SJSA1 (cell line): ENCODE measurements at regions not wholly inside any gene's neighbourhood (a gene's known extent, or its start where the extent isn't known, plus 50 kb on each side); places are given as distances from the start of the nearest gene placed in this dataset.

Source experiments
- DNase-seq, 2 experiments: peaks; one replicate each; pipeline ENCODE4 v3.0.0-alpha.2; 2015 to 2020; ENCODE audit warnings: low spot score in 2 of 2, low read depth in 1 of 2
- H3K27ac ChIP-seq: fragments of 250-450 bp; sonication (Bioruptor Pico); 2 replicates; pipeline ENCODE4 v1.5.1; 2020; ENCODE audit warnings: mild to moderate bottlenecking, moderate library complexity
- H3K27me3 ChIP-seq: fragments of 250-450 bp; sonication (Bioruptor Pico); replicated peaks from 2 replicates; pipeline ENCODE4 v1.5.1; 2020; ENCODE audit warnings: mild to moderate bottlenecking, moderate library complexity
- H3K36me3 ChIP-seq: fragments of 250-450 bp; sonication (Bioruptor Pico); 2 replicates; pipeline ENCODE4 v1.5.1; 2020; ENCODE audit warnings: mild to moderate bottlenecking
- H3K4me1 ChIP-seq: fragments of 250-450 bp; sonication (Bioruptor Pico); replicated peaks from 2 replicates; pipeline ENCODE4 v1.6.1; 2021; ENCODE audit warnings: mild to moderate bottlenecking
- H3K4me3 ChIP-seq: fragments of 250-450 bp; sonication (Bioruptor Pico); 2 replicates; pipeline ENCODE4 v1.5.1; 2020; ENCODE audit warnings: mild to moderate bottlenecking
- H3K9me3 ChIP-seq: fragments of 250-450 bp; sonication (Bioruptor Pico); replicated peaks from 2 replicates; pipeline ENCODE4 v1.5.1; 2020; ENCODE audit warnings: mild to moderate bottlenecking

DNA sequence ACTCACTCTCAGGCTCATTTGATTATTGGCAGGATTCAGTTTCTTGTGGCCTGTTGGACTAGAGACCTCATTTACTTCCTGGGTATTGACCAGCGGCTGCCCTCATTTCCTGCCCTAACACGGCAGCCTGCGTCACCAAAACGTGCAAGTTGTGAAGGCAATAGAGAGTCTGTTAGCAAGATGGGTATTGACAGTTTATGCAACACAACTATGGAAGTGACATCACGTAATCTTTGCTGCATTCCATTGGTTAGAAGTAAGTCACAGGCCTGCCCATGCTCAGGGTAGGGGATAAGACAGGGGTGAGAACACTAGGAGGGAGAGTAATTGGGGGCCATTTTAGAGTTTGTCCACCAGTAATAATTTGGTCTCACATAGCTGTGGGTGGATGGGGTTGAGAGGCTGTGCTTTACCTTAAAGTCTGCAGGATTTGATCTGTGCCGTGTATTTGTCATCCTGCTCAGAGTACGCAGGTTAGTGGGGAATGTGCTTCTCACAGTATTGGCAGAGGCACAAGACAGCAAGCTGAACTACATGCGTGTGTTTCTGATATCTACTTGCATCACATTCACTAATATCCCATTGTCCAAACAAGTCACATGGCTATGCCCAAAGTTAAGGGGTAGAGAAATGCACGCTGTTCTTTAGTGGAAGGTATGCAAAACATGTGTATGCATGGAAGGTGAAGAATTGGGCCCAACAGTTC is 83.3 kb downstream of the EDEM1 start:
- H3K27ac ChIP-seq = no peak overlapping the region
- no peaks in the 10 kb centered on the region for H3K4me1 ChIP-seq
- no peaks in the 10 kb centered on the region for H3K27me3 ChIP-seq
- DNase-seq = no peak
- no peaks in the 10 kb centered on the region for H3K36me3 ChIP-seq
- H3K4me3 ChIP-seq = no peak overlapping the region
- H3K9me3 ChIP-seq = no peaks in the 10 kb centered on the region

DNA sequence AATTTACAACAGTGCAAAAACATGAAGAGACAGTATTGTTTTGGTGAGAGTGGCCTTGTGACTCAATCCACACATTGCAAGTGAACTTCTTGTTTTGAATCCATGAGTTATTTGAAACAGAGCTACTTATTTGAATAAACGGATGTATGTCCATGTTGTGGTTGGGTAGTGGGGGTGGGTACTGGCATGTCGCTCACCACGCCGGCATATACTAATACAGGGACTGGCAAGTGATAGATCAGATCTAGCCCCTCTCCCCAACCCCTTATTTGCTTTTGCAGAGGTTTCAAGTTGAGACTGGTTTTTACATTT is 83.8 kb downstream of the EDEM1 start:
- H3K9me3 ChIP-seq = no peaks in the 10 kb centered on the region
- no peak overlapping the region for H3K4me3 ChIP-seq
- H3K4me1 ChIP-seq = no peaks in the 10 kb centered on the region
- H3K36me3 ChIP-seq = no peaks in the 10 kb centered on the region
- no peak for DNase-seq
- H3K27me3 ChIP-seq = no peaks in the 10 kb centered on the region
- no peak overlapping the region for H3K27ac ChIP-seq

DNA sequence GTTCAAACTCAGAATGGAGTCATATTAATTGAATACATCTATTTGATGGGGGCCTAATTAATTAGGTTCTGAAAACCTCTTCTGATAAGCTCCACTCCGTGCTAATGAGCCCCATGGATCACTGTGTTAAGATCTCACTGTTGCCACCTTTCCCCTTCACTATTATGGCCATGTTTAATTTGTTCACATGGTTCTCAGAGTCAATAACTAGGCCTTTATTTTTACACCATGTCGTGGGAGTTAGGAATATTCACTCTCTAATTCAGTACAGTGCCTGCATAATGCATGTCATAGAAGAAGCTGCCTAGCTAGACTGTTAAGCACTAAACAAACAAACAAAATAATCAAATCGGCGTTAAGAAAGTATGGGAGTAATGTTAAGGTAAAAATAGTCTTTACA is 84.9 kb downstream of the EDEM1 start:
- Histone ChIP-seq H3K27me3 (no peaks in the 10 kb centered on the region), H3K4me3 (no peak overlapping the region), H3K36me3 (no peaks in the 10 kb centered on the region), H3K27ac (no peak overlapping the region), H3K4me1 (no peaks in the 10 kb centered on the region), H3K9me3 (no peaks in the 10 kb centered on the region)
- DNase-seq = no peak

DNA sequence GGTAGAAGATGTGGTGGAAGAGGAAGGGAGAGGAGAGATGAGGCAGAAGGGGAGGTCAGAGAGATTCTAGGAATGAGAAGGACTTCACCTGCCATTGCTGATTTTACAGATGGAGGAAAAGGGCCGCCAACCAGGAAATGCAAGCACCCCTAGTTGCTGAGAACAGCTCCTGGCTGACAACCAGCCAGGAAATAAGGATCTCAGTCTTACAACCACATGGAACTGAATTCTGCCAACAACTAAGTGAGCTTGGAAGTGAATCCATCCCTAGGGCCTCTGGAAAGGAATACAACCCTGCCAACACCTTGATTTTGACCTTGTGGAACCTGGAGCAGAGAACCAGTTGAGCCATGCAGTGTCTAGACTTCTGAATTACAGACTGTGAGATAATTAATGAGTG is 86.6 kb downstream of the EDEM1 start:
- H3K4me1 ChIP-seq = no peaks in the 10 kb centered on the region

DNA sequence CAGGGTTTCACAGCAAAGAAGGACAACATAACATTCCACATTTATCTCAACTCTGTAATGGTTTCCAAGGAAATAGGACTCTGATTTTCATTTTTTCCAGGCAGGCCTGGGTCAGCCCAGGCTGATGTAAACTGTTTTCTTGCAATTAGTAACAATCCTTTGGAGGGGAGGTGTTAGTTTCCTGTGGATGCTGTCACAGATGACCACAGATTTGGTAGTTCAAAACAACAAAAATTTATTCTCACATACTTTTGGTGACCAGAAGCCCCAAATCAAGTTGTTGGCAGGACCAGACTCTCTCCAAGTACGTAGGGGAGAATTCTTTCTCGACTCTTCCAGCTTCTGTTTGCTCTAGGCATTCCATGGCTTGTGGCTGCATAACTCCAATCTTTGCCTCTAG is 88.0 kb downstream of the EDEM1 start:
- H3K27me3 ChIP-seq = no peaks in the 10 kb centered on the region
- H3K4me1 ChIP-seq = no peaks in the 10 kb centered on the region
- no peak for DNase-seq
- no peaks in the 10 kb centered on the region for H3K9me3 ChIP-seq
- no peak overlapping the region for H3K27ac ChIP-seq
- no peaks in the 10 kb centered on the region for H3K36me3 ChIP-seq
- H3K4me3 ChIP-seq = no peak overlapping the region

More for the DNA sequence above, 86.6 kb downstream of the EDEM1 start:
- no peak for DNase-seq
- no peaks in the 10 kb centered on the region for H3K27me3 ChIP-seq
- no peak overlapping the region for H3K27ac ChIP-seq
- H3K4me3 ChIP-seq = no peak overlapping the region
- no peaks in the 10 kb centered on the region for H3K36me3 ChIP-seq
- no peaks in the 10 kb centered on the region for H3K9me3 ChIP-seq

DNA sequence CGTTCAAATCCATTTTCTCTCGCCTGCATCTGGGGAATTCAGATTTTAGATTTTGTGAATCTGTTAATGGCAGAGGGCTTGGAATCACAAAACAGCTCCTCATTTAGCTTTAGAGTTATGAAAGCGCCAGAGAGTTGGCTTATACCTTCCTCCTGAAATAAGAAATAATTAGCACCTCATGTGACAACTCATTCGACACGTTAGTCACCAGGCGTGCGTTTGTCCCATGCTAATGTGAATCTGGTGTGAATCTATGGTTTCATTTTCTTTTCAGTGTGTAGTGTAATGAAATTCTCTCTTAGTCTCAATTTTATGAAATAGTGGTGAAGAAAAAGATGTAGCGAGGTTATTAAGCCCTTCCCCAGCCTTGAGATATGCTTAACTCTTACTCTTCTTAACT is 89.4 kb downstream of the EDEM1 start:
- Histone ChIP-seq H3K9me3 (no peaks in the 10 kb centered on the region), H3K27me3 (no peaks in the 10 kb centered on the region), H3K4me1 (no peaks in the 10 kb centered on the region), H3K4me3 (no peak overlapping the region), H3K36me3 (no peaks in the 10 kb centered on the region), H3K27ac (no peak overlapping the region)
- DNase-seq = no peak

DNA sequence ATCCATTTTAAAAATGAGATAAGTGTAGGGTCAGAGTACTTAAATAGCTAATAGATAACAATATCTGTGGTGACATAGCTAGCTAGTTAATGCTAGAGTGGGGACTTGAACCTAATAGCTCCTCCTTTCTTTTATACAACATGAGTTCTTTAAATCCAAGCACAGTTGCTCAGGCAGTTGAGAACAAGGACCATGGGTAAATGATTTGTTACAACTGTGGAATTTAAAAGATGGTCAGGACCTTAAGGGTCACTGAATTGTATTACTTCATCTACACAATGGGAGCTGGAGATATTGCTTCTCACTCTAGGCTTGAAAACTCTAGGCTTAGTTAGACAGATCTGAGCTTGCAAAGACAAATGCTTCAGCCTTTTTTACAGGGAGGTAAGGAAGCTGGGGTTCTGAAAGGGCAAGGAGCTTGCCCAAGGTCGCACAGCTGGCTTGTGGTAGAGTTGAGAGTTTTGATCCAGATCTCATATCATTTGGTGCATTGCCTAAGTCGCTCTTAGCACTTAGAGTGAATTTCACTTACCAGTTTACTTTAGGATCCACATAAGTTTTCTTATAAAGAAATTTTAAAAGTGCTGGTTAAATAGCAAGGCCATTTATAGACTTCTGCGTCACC is 90.2 kb downstream of the EDEM1 start:
- Histone ChIP-seq H3K27ac (no peak overlapping the region), H3K27me3 (no peaks in the 10 kb centered on the region), H3K36me3 (no peaks in the 10 kb centered on the region), H3K4me1 (no peaks in the 10 kb centered on the region), H3K4me3 (no peak overlapping the region), H3K9me3 (no peaks in the 10 kb centered on the region)
- no peak for DNase-seq

DNA sequence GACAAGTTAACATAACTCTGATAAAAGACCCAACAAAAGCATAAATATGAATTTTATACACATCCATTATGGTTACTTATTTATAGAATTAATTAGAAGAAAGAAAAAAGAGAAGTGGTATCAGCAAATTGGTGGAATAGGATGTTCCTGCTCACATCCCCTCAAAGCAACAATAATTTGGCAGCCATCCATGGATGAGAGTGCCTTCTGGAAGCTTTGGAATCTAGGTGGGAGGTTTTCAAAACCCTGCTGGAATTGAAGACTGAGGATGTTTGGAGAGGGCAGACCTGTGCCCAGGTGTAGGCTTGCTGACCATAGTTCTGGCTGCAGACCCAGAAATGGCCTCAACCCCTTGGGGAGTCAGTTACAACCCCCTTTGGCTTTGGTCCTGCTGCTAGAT is 91.2 kb downstream of the EDEM1 start:
- H3K4me3 ChIP-seq = no peak overlapping the region
- no peak for DNase-seq

DNA sequence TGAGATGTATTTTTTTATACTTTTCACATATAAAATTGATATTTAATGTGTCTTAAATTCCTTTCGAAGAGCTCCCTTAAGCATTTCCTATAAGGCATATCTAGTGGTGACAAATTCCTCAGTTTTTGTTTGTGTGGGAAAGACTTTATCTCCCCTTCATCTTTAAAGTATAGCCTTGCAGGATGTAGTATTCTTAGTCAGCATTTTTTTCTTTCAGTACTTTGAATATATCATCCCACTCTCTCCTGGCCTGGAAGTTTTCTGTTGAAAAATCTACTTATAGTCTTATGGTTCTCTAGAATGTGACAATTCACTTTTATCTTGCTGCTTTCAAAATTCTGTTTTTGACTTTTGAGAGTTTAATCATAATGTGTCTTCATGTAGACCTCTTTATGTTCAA is 95.2 kb downstream of the EDEM1 start:
- no peaks in the 10 kb centered on the region for H3K27me3 ChIP-seq

More for the DNA sequence above, 91.2 kb downstream of the EDEM1 start:
- Histone ChIP-seq H3K36me3 (no peaks in the 10 kb centered on the region), H3K27me3 (no peaks in the 10 kb centered on the region), H3K27ac (no peak overlapping the region), H3K4me1 (no peaks in the 10 kb centered on the region), H3K9me3 (no peaks in the 10 kb centered on the region)

DNA sequence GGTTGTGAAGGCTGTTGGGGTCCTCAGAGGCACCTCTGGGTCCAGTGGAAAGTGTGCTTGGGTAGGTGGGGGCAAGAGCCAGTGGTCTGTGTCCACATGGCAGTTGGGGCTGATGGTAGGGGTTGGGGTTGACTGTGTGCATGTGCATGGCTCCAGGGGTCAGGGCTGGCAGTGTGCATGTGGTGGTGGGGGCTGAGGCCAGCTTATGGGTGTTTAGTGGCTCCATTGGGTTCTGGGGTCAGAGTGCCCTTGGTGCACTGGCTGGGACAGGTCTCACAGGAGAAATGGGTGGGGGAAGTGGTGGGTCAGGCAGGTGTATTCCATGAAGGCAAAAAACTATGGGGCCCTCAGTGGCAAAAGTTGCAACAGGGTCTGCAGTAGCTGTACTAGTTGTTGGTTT is 97.9 kb downstream of the EDEM1 start:
- Histone ChIP-seq H3K4me1 (no peaks in the 10 kb centered on the region), H3K4me3 (no peak overlapping the region), H3K27ac (no peak overlapping the region), H3K27me3 (no peaks in the 10 kb centered on the region), H3K36me3 (no peaks in the 10 kb centered on the region), H3K9me3 (no peaks in the 10 kb centered on the region)
- no peak for DNase-seq

More for the DNA sequence above, 95.2 kb downstream of the EDEM1 start:
- Histone ChIP-seq H3K27ac (no peak overlapping the region), H3K36me3 (no peaks in the 10 kb centered on the region), H3K9me3 (no peaks in the 10 kb centered on the region), H3K4me1 (no peaks in the 10 kb centered on the region), H3K4me3 (no peak overlapping the region)
- DNase-seq = no peak

DNA sequence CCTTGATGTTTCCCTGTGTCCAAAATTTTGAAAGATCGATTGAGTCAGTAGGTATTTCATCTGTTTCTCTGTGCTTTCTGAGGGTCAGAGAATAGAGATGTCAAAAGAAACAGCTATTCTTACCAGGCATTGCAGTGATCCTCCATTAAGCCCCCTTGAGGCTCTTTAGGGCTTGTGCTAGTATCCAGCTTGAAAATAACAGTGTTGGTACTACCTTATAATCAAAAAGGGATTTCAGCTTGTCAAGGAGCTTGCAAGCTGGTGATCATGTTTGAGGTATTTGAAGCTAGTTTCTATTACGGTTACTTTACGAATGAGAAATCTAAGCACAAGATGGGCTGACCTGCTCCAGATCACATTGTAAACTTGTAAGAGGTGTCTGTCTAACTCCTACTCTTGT is 103.4 kb downstream of the EDEM1 start:
- H3K4me3 ChIP-seq = no peak overlapping the region
- no peaks in the 10 kb centered on the region for H3K27me3 ChIP-seq
- H3K9me3 ChIP-seq = no peaks in the 10 kb centered on the region
- no peaks in the 10 kb centered on the region for H3K36me3 ChIP-seq
- no peaks in the 10 kb centered on the region for H3K4me1 ChIP-seq
- no peak for DNase-seq
- H3K27ac ChIP-seq = no peak overlapping the region

DNA sequence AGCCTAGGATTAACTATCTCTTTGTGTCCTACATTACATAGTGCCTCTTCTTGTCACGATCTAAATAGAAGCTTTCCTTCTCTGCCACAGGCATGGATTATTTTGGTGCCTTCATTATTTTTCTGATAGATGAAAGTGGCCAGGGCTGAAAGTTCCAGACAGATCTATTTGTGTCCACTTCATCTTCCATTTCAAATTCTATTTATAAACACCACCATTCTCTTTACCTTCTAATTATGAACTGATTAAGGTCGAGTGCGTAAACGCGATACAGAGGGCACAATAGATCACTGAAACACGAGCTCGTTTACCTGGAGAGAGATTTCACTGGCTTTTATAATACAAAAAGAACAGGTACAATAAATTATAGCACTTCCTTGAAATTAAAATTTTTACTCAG is 105.0 kb downstream of the EDEM1 start:
- H3K36me3 ChIP-seq = no peaks in the 10 kb centered on the region

DNA sequence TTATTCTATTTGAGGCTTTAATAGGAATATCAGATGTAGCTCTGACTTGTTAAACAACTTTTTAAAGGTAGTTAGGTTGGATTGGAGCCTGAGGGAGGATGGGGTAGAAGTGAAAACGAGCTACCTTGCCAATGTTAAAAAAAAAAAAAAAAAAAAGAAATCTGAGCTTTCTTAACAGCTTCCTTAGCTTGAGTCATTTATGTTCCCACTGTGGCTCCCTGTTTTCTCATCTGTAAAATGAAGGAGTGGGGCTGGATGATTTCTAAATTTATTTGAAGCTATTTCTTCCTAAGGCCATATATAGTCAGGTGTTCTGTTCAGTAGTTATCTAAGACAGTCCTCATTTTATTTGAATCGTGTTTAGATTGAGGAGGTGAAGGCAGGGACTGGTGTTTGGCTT is 105.7 kb downstream of the EDEM1 start:
- no peaks in the 10 kb centered on the region for H3K4me1 ChIP-seq
- no peaks in the 10 kb centered on the region for H3K36me3 ChIP-seq
- no peaks in the 10 kb centered on the region for H3K27me3 ChIP-seq
- H3K9me3 ChIP-seq = no peaks in the 10 kb centered on the region
- no peak for DNase-seq
- no peak overlapping the region for H3K4me3 ChIP-seq
- H3K27ac ChIP-seq = no peak overlapping the region

More for the DNA sequence above, 105.0 kb downstream of the EDEM1 start:
- DNase-seq = no peak
- H3K27ac ChIP-seq = no peak overlapping the region
- H3K27me3 ChIP-seq = no peaks in the 10 kb centered on the region
- no peaks in the 10 kb centered on the region for H3K9me3 ChIP-seq
- H3K4me3 ChIP-seq = no peak overlapping the region
- no peaks in the 10 kb centered on the region for H3K4me1 ChIP-seq

DNA sequence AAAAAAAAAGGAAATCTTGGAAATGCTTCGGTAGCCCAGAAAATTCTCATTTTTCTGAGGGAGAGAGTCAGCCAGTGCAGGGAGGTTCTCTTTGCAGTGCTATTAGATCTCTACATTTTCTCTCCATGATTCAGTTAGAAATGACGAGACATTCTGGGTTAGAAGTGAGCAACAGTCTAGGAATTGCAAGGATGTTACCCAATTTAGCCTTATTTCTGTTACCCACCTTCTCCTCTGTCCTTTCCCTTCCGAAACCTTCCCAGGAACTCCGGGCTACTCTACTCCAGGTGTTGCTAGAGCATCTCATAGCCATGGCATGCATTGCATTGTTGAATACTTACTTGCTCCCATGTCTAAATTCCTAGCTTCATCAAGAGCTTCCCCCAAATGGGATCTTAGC is 106.8 kb downstream of the EDEM1 start:
- Histone ChIP-seq H3K27ac (no peak overlapping the region), H3K27me3 (no peaks in the 10 kb centered on the region), H3K9me3 (no peaks in the 10 kb centered on the region), H3K36me3 (no peaks in the 10 kb centered on the region), H3K4me3 (no peak overlapping the region), H3K4me1 (no peaks in the 10 kb centered on the region)
- no peak for DNase-seq

DNA sequence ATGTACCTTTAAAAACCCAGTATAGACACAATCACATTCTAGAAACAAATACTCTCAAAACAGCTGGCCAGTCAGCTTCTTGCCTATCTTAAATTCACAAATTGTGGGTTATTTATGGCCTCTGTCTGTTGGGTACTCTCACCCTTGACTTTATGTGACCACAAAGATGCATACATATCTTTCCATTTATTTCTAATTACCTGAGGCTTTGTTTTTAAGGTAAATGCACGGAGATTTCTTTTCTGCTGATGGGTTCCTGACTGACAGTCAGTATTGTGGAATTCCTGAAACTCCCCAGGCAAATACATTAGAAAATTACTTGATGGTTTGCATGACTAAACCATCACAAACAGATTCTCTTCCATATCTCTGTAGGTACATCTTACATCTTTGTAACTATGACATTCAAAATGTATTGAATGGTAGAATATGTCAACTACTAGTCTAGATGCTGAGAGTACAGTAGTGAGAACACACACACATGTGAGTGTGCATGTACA is 107.7 kb downstream of the EDEM1 start:
- Histone ChIP-seq H3K27ac (no peak overlapping the region), H3K9me3 (no peaks in the 10 kb centered on the region), H3K36me3 (no peaks in the 10 kb centered on the region), H3K4me1 (no peaks in the 10 kb centered on the region), H3K27me3 (no peaks in the 10 kb centered on the region), H3K4me3 (no peak overlapping the region)
- no peak for DNase-seq
